Loucy (cell line): ENCODE measurements at regions not wholly inside any gene's neighbourhood (a gene's known extent, or its start where the extent isn't known, plus 50 kb on each side); places are given as distances from the start of the nearest gene placed in this dataset.

Experiments used
- H2AFZ ChIP-seq: fragments of 200-600 bp; sonication (generic); 2 replicates; pipeline ENCODE4 v1.6.0; 2016; ENCODE audit warnings: antibody characterized with exemption, mild to moderate bottlenecking, low read length, moderate library complexity
- H3F3A ChIP-seq: fragments of 200-600 bp; 2 replicates; pipeline ENCODE4 v1.6.0; 2016; ENCODE audit warnings: antibody characterized with exemption, low read depth, mild to moderate bottlenecking
- H3K27me3 ChIP-seq: fragments of 200-600 bp; sonication (generic); 2 replicates; pipeline ENCODE4 v1.6.1; 2014; ENCODE audit warnings: low read length, mild to moderate bottlenecking; ENCODE audit not compliant: insufficient read depth, poor library complexity, severe bottlenecking
- H3K36me3 ChIP-seq: fragments of 200-600 bp; sonication (generic); 2 replicates; pipeline ENCODE4 v1.6.1; 2016; ENCODE audit warnings: low read length; ENCODE audit not compliant: insufficient read depth
- H3K4me1 ChIP-seq: fragments of 200-600 bp; sonication (generic); 2 replicates; pipeline ENCODE4 v1.5.1; 2014; ENCODE audit warnings: low read length, mild to moderate bottlenecking; ENCODE audit not compliant: insufficient read depth, poor library complexity, severe bottlenecking
- H3K4me2 ChIP-seq: fragments of 200-600 bp; sonication (generic); 2 replicates; pipeline ENCODE4 v1.6.0; 2014; ENCODE audit warnings: antibody characterized with exemption, low read length, low read depth, mild to moderate bottlenecking; ENCODE audit not compliant: poor library complexity, severe bottlenecking
- H3K4me3 ChIP-seq: fragments of 200-600 bp; sonication (generic); 2 replicates; pipeline ENCODE4 v1.5.1; 2014; ENCODE audit warnings: low read length, mild to moderate bottlenecking, mixed read lengths; ENCODE audit not compliant: poor library complexity, severe bottlenecking
- H3K79me2 ChIP-seq: fragments of 200-600 bp; sonication (generic); 2 replicates; pipeline ENCODE4 v1.6.1; 2014; ENCODE audit warnings: low read length; ENCODE audit not compliant: insufficient read depth
- H3K9ac ChIP-seq: fragments of 200-600 bp; sonication (generic); 2 replicates; pipeline ENCODE4 v1.6.0; 2014; ENCODE audit warnings: mild to moderate bottlenecking, low read depth, low read length, moderate library complexity; ENCODE audit not compliant: poor library complexity, severe bottlenecking
- H3K9me2 ChIP-seq: fragments of 200-600 bp; sonication (generic); replicated peaks from 2 replicates; pipeline ENCODE4 v1.6.1; 2016; ENCODE audit warnings: low read depth, low read length, mixed read lengths
- H3K9me3 ChIP-seq: fragments of 200-600 bp; sonication (generic); 2 replicates; pipeline ENCODE4 v1.6.1; 2014; ENCODE audit warnings: mild to moderate bottlenecking, antibody characterized with exemption, low read length, low read depth; ENCODE audit not compliant: insufficient read depth
- H4K20me1 ChIP-seq: fragments of 200-600 bp; sonication (generic); 2 replicates; pipeline ENCODE4 v1.6.0; 2014; ENCODE audit warnings: antibody characterized with exemption, low read length, mild to moderate bottlenecking; ENCODE audit not compliant: insufficient read depth, poor library complexity, severe bottlenecking
- EZH2phosphoT487 ChIP-seq: fragments of 200-600 bp; IDR thresholded peaks from 2 replicates; pipeline ENCODE4 v1.6.1; 2018; ENCODE audit warnings: antibody characterized with exemption, mild to moderate bottlenecking, moderate library complexity, borderline replicate concordance
- TF ChIP-seq, protein P1 (sequence below): fragments of 200-600 bp; sonication (generic); conservative IDR thresholded peaks from 2 replicates; pipeline ENCODE4 v1.5.1; 2014; ENCODE audit warnings: mild to moderate bottlenecking, antibody characterized with exemption, low read length

DNA sequence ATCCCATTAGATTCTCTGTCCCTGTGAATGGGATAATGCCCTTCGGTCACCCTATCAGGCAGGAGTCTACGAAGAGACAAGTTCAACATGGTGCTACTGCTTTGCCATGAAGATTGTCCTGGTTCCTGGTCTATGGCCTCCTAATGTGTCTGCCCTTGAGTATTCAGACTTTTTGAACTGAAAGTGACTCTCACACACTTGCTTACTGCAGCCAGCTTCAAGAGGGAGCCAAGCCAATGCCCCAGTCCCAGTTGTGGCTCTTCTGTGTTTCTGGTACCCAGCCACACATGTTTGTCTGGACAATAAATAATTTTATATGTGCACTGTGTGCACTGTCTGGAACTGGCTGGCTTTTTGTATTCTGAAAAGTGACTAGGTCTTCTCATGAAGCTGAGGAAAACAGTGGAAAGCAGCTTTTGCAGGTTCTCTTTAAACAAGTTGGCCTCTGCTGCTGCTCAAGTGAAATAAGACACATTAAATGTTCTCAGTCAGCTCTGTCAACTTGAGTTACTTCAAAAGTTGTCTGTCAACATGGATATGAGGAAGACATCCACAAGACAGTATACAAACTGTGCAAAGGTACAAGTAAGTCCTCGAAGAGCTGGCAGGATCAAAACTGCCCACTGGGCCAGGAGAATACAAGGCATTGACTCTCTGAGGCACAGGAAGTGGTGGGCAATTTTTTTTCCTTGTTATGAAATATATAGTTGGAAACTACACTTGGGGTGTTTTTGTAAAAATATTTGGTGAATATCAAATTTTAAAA, 60.0 kb downstream of the ZNF608 start:
- Histone ChIP-seq H3K4me3 (no peak overlapping the region), H3K4me2 (no peak overlapping the region), H4K20me1 (no peaks in the 10 kb centered on the region), H3K9me2 (no peaks in the 10 kb centered on the region), H2AFZ (no peak overlapping the region), H3K9me3 (no peaks in the 10 kb centered on the region), H3K27me3 (no peaks in the 10 kb centered on the region), H3K9ac (no peak overlapping the region), H3K4me1 (no peaks in the 10 kb centered on the region), H3K79me2 (no peaks in the 10 kb centered on the region), H3K36me3 (no peaks in the 10 kb centered on the region), H3F3A (no peaks in the 10 kb centered on the region)
- no peak for TF ChIP-seq EZH2phosphoT487

DNA sequence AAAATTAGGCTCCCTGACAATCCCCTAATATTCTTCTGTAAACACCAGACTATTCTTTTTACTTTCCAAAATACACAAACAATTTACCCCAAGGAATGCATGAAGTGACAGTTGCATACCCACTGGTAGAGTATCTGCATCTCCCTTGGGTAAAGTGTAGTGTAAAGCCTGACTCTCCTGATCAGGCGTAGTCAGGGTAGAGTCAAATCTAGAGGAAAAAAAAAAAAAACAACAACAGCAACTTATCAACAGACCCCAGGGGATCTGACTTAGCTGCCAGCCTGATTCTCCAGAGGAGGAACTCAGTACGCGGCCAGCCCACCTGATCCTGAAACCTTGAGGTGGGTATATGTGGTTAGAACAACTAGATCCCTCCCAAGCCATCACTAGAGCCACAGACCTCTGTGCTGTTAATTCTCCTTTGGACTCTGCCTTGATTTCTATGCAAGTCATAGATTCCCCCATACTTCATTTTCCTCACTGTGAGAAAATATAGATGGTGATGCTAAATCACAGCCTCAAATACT, 61.0 kb downstream of the ZNF608 start:
- Histone ChIP-seq H3K4me2 (no peak overlapping the region), H2AFZ (no peak overlapping the region), H4K20me1 (no peaks in the 10 kb centered on the region), H3K4me3 (no peak overlapping the region), H3F3A (no peaks in the 10 kb centered on the region), H3K4me1 (no peaks in the 10 kb centered on the region), H3K79me2 (no peaks in the 10 kb centered on the region), H3K9ac (no peak overlapping the region), H3K36me3 (no peaks in the 10 kb centered on the region), H3K9me3 (no peaks in the 10 kb centered on the region), H3K9me2 (no peaks in the 10 kb centered on the region), H3K27me3 (no peaks in the 10 kb centered on the region)
- TF ChIP-seq EZH2phosphoT487 = no peak
- TF ChIP-seq, protein P1, sequence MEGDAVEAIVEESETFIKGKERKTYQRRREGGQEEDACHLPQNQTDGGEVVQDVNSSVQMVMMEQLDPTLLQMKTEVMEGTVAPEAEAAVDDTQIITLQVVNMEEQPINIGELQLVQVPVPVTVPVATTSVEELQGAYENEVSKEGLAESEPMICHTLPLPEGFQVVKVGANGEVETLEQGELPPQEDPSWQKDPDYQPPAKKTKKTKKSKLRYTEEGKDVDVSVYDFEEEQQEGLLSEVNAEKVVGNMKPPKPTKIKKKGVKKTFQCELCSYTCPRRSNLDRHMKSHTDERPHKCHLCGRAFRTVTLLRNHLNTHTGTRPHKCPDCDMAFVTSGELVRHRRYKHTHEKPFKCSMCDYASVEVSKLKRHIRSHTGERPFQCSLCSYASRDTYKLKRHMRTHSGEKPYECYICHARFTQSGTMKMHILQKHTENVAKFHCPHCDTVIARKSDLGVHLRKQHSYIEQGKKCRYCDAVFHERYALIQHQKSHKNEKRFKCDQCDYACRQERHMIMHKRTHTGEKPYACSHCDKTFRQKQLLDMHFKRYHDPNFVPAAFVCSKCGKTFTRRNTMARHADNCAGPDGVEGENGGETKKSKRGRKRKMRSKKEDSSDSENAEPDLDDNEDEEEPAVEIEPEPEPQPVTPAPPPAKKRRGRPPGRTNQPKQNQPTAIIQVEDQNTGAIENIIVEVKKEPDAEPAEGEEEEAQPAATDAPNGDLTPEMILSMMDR = no peak

DNA sequence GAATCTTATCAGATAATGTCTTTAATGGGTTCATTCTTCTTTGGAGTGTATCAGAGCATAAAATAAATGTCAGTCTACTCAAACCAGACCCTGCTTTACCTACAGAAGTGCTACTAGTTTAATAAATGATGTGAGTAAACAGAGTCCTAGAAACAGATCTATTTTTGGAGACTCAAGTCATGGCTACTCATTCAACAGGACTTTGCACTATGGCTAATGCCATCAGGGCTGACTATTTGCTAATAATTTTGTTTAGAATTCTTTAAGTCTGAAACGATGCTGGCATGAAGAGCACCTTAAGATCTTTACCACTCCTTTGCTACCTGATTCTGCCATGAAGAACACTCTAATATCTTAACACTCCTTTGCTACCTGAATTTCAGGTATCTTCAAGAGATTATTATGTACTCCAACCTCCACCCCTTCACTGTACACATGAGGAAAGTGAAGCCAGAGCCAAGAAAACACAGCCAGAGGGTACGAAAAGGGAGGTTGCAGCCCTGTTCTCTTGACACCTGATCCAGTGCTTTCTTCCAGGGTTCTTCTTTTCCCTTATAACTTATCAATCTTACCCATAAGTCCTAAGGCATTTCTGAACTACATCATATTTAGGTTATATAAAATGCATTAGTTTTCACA, 62.4 kb downstream of the ZNF608 start:
- Histone ChIP-seq H3K4me1 (no peaks in the 10 kb centered on the region), H3F3A (no peaks in the 10 kb centered on the region), H3K79me2 (no peaks in the 10 kb centered on the region), H3K9ac (no peak overlapping the region), H3K9me2 (no peaks in the 10 kb centered on the region), H3K36me3 (no peaks in the 10 kb centered on the region), H3K4me2 (no peak overlapping the region), H3K9me3 (no peaks in the 10 kb centered on the region), H3K4me3 (no peak overlapping the region), H4K20me1 (no peaks in the 10 kb centered on the region), H2AFZ (no peak overlapping the region), H3K27me3 (no peaks in the 10 kb centered on the region)
- TF ChIP-seq, protein P1 = no peak
- TF ChIP-seq EZH2phosphoT487 = no peak
